GM18511 (cell line): ENCODE measurements at regions not wholly inside any gene's neighbourhood (a gene's known extent, or its start where the extent isn't known, plus 50 kb on each side); places are given as distances from the start of the nearest gene placed in this dataset.
"Not testable (repeated sequence)": the region's sequence is repeated elsewhere in the genome, so short reads cannot be mapped to it uniquely, and the experiment has no call there.

Experiments
- ATAC-seq: cut with Tn5 transposase; IDR thresholded peaks from one replicate; pipeline ENCODE4 v1.9.1; 2021; ENCODE audit warnings: mild to moderate bottlenecking, moderate library complexity; ENCODE audit not compliant: unreplicated experiment

GRCh38 chr10:90111671-90112070 is 410.3 kb downstream of the KIF20B start:
- no peak for ATAC-seq

GRCh38 chr10:90112681-90113080 is 411.3 kb downstream of the KIF20B start:
- ATAC-seq: no peak

GRCh38 chr10:90118567-90118966 is 417.2 kb downstream of the KIF20B start:
- not testable (repeated sequence) for ATAC-seq

DNA sequence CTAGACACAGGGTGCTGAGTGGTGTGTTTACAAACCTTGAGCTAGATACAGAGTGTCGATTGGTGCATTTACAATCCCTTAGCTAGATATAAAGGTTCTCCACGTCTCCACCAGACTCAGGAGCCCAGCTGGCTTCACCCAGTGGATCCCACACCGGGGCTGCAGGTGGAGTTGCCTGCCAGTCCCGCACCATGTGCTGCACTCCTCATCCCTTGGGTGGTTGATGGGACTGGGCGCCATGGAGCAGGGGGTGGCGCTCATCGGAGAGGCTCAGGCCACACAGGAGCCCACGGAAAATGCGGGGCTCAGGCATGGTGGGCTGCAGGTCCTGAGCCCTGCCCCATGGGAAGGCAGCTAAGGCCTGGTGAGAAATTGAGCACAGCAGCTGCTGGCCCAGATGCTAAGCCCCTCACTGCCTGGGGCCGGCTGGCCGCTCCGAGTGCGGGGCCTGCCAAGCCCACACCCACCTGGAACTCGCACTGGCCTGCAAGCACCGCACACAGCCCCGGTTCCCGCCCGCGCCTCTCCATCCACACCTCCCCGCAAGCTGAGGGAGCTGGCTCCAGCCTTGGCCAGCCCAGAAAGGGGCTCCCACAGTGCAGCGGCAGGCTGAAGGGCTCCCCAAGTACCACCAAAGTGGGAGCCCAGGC is 418.4 kb downstream of the KIF20B start:
- not testable (repeated sequence) for ATAC-seq

DNA sequence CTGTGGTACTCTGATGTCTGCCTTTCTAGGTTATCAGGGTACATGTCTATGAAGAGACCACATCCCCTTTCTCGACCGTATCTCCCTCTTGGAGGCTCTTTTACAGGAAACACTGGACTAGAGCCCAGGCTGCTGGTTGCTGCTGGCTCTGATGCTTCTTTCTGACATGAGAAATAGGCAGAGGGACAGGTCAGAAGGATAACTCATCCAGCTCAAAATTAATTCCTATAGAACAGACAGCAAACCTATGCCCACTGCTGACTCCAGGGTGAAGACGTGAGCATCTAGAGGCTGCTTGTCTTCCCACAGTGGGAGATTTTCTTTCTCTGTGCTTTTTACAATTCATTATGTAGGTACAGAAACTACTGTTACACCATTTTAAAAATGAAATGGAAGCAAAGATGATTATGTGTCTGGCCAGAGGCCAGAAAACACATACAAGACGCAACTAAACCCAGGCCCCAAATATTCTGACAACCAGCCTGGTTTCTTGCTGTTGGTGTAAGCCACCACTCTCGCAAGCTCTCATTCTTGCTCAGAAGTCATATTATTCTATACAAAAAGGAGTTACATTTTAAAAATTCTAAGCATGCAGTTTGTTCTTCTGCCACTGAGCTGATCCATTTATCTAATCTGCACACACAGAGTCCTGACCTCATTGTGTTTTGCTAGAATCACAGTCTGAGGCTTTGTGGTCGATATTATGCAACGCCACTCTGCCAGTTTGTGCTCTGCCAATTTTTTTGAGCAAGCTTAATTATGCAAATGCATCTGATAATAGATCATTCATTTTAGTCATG is 424.3 kb downstream of the KIF20B start:
- ATAC-seq: no peak

DNA sequence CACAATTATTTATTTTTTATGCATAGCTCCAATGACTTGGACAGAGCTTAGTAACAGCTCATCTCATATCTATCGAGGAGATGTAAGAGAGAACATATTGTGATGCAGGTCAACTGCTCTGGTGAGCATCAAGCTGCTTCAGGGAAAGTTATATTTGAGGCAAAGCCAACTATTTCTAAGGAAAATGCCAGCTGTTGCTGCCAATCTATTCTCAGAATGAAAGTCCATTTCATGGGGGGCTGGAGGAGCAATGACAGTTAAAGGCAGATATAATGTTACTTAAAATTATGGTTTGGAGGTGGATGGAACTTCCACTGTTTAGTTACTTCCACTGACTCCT is 424.8 kb downstream of the KIF20B start:
- ATAC-seq: no peak

DNA sequence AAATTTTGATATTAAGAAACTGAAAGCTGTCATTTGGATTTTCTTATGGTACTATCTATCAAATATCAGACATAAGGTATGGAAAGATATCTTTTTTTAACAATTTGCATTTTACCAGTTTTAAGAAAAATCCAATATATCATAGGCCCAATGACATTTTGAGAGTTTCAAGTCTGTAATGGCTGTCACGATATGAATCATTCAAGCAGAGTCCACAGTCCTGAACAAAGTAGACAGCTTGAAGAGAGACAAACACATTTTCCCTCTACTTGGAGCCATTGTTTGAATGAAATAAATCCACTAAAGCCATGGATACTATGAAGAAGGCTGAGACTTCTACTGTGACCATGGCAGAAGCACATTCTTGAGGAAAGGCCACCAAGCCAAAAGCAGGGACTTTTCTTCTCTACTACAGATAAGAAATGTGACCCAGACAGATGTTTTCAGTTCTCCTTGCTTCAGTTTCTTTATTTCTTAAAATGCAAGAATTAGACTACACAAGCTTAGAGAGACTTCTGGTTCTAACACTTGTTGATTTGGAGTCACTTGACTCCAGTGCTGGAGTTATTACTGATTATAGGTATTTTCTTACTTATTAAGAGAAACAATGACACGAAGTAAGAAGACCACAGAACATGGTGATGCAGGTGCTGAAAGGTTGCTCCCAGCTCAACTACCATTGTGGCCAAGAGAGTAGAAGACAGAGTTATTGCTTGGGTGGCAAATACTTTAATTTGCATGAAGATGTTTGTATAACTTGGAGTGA is 429.1 kb downstream of the KIF20B start:
- ATAC-seq: peak; percentile 85

- no peak for ATAC-seq
Observed at GRCh38 chr10:90133606-90134005, 432.2 kb downstream of the KIF20B start.

DNA sequence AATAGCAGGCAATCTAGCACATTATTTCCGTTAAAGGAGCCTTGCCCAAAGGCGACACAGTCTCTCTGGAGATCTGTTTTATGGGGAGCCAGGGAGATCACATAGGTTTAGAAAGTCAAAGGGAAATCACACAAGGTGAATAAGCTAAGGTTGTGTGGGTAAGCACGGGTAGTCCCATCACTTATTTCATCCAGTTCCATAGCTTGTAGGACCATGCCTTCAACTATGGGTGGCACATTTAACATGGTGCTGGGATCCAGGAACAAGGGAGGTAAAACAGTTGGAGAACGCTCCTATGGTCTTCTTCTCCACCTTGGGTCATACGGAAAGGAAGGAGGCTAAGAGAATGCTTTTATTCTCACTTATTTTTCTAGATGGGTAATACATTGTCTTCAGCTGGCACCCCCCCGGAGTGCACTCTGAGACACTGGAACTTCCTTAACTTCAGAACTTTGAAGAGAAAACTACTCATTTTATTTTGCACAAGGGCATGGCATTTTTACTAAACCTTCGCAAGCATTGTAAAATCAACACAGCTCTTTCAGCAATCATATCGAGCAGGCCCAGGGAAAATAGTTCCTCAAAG is 435.4 kb downstream of the KIF20B start:
- ATAC-seq: no peak

DNA sequence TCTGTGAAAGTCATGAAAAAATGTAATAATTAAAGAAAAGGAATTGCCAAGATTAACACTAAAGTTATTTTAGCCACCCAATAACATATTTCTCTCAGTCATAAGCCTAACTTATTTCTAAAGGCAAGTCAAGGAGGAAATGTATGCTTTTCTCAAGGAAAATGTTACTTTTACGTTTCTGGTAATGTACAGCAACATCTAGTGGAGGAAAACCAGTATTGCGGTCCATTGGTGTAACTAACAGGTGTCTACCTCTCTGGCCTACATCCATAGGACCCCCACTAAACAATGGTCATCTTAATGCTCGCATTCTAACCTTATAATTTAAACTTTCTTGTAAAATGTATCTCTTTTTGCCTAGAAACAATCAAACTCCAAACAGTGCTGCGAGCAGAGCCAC is 437.5 kb downstream of the KIF20B start:
- no peak for ATAC-seq

DNA sequence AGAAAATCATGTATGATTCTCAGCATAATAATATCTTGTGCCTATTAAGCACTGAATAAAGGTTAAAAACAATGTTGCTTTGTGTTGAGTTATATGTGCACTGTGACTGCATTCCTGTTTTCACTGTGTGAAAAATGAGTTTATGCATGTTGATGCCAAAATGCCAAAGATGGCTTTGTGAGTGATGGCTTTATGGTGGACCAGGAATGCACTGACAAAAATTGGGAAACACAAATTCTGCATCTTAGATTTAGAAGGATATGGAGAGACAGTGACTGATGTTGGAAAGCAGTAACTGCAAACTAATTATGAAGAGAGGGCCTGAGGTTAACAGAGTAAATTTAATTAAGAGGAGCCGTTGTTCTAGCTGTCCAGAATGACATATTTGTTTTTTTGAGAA is 440.4 kb downstream of the KIF20B start:
- no peak for ATAC-seq

- no peak for ATAC-seq
Observed at GRCh38 chr10:90143937-90144336, 442.5 kb downstream of the KIF20B start.

- ATAC-seq: no peak
Observed at GRCh38 chr10:90148116-90148855, 446.9 kb downstream of the KIF20B start.

- ATAC-seq: no peak
Observed at GRCh38 chr10:90149563-90149962, 448.2 kb downstream of the KIF20B start.

DNA sequence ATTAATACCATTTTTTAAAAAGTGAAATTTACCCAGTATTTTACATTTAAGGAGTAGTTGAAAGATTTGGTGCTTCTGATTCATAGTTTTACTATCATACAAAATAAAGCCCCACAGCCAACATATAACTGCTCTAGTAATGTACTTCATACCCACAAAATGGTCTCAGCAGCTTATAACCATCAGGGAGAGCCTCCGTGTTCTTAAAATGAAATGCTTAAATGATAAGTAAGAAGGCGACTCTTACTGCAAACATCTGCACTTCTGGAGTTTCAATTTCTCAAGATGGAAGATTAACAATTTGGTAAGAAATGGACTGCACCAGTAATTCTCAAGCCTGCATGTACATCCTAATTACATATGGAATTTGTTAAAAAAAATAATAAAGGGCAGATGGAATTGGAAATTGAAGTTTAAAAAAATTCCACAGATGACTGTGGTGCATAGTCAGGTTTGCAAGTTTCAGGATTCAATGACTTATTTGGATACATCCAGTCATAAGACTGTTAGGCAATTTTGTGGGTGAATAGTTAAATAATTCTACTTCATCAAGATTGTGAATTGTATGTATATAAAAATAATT is 461.0 kb downstream of the KIF20B start:
- no peak for ATAC-seq

DNA sequence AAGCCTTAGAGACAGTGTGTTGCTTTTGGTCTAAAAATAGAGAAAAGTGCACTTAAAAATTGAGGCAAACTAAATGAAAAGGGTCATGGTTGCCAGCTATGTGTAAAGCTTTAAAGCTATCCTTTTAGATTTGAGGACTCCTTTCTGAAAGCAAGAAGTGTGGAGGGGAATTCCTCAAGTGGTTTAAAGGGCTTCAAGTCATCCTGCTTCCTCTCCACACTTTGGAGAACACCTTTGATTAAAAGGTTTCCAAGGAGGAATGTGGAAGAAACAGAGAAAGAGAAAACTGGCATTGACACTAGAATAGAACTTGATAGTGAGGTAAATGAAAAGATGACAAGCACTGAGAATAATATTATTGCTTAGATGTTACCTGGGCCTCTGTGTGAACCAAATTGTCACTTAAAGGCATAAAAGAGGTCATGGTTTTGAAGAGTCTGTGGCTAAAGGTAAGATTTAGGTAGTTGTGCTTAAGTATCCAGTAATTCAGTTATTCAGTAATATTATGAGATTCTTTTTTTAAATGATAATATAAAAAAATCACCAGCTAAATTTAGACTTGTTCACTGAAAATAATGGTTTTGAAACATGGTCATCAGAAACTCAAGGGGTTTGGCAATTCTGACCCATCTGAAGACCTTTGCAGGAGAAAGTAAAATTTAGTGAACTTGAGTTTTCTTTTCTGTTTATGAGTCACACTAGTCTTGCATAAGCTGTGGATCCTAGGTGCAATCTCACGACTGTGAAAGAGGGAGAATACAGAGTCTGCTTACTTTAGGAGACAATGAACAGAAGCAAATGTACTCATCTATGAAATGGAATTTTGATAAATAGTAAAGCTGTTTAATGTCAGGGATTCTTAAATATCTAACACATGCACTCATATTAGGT is 466.0 kb downstream of the KIF20B start:
- ATAC-seq: peak; percentile 86

DNA sequence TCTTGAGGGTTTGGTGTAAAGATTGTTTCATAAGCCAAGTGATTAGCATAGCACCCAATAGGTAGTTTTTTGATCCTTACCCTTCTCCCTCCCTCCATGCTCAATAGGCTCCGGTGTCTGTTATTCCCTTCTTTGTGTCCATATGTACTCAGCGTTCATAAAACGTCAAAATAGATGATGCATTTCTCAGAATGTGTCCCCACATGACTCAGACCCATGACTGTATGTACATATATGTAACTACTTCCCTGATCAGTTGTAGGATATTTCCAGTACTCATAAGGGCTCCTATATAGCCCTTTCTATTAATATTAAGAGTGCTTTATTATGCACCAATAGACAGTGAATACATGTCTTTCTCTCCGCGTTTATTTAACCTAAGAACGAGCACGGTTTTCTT is 466.9 kb downstream of the KIF20B start:
- no peak for ATAC-seq

GRCh38 chr10:90171014-90171722 is 469.8 kb downstream of the KIF20B start:
- ATAC-seq: no peak

- no peak for ATAC-seq
Observed at GRCh38 chr10:90174531-90174930, 473.1 kb downstream of the KIF20B start.
